SU-DHL-6 (cell line): ENCODE measurements at regions not wholly inside any gene's neighbourhood (a gene's known extent, or its start where the extent isn't known, plus 50 kb on each side); places are given as distances from the start of the nearest gene placed in this dataset.

ENCODE experiments used
- H2AFZ ChIP-seq: fragments of 200-600 bp; sonication (generic); 2 replicates; pipeline ENCODE4 v1.6.1; 2014; ENCODE audit warnings: low read depth, mild to moderate bottlenecking, moderate library complexity, mixed read lengths, antibody characterized with exemption, low read length; ENCODE audit not compliant: severe bottlenecking
- H3F3A ChIP-seq: fragments of 200-600 bp; shearing (Covaris generic); 2 replicates; pipeline ENCODE4 v1.6.0; 2016; ENCODE audit warnings: antibody characterized with exemption, mild to moderate bottlenecking; ENCODE audit not compliant: insufficient read depth
- H3K27ac ChIP-seq: fragments of 200-600 bp; sonication (generic); 2 replicates; pipeline ENCODE4 v1.5.1; 2016; ENCODE audit warnings: low read depth, mild to moderate bottlenecking, low read length, moderate library complexity, mixed read lengths
- H3K27me3 ChIP-seq: fragments of 200-600 bp; sonication (generic), shearing (Covaris generic); 2 replicates; pipeline ENCODE4 v1.6.0; 2014; ENCODE audit warnings: mild to moderate bottlenecking, low read length
- H3K36me3 ChIP-seq: fragments of 200-600 bp; sonication (generic); 2 replicates; pipeline ENCODE4 v1.6.1; 2014; ENCODE audit warnings: mild to moderate bottlenecking, low read length, mixed read lengths
- H3K4me2 ChIP-seq: fragments of 300-600, 200-600 bp; shearing (Covaris generic), sonication (generic); 2 replicates; pipeline ENCODE4 v1.6.0; 2014; ENCODE audit warnings: low read length, low read depth, mild to moderate bottlenecking; ENCODE audit not compliant: poor library complexity, severe bottlenecking
- H3K4me3 ChIP-seq: fragments of 200-600 bp; sonication (generic); 2 replicates; pipeline ENCODE4 v1.5.1; 2014; ENCODE audit warnings: antibody characterized with exemption, low read length, mild to moderate bottlenecking, mixed read lengths; ENCODE audit not compliant: insufficient read depth, poor library complexity, severe bottlenecking
- H3K79me2 ChIP-seq: fragments of 200-600 bp; sonication (generic); 2 replicates; pipeline ENCODE4 v1.6.1; 2014; ENCODE audit warnings: mild to moderate bottlenecking, low read length, moderate library complexity; ENCODE audit not compliant: insufficient read depth
- H3K9ac ChIP-seq: fragments of 200-600 bp; sonication (generic); 2 replicates; pipeline ENCODE4 v1.7.0; 2014; ENCODE audit warnings: mild to moderate bottlenecking, low read length
- H3K9me2 ChIP-seq: fragments of 200-600 bp; sonication (generic); replicated peaks from 2 replicates; pipeline ENCODE4 v1.6.1; 2014; ENCODE audit warnings: low read length; ENCODE audit not compliant: insufficient read depth
- H3K9me3 ChIP-seq: fragments of 200-600 bp; sonication (generic); 2 replicates; pipeline ENCODE4 v1.6.1; 2014; ENCODE audit warnings: low read length, mixed read lengths; ENCODE audit not compliant: insufficient read depth
- H4K20me1 ChIP-seq: fragments of 200-600 bp; sonication (generic); 2 replicates; pipeline ENCODE4 v1.6.1; 2014; ENCODE audit warnings: low read depth, mild to moderate bottlenecking, antibody characterized with exemption, low read length, moderate library complexity, mixed read lengths
- CTCF ChIP-seq: fragments of 200-600 bp; sonication (generic); IDR thresholded peaks from one replicate; pipeline ENCODE4 v1.5.1; 2017; ENCODE audit warnings: antibody characterized with exemption, mild to moderate bottlenecking, low read length, moderate library complexity; ENCODE audit not compliant: insufficient read depth, poor library complexity, severe bottlenecking
- EZH2phosphoT487 ChIP-seq: fragments of 200-600 bp; sonication (generic), shearing (Covaris generic); conservative IDR thresholded peaks from 2 replicates; pipeline ENCODE4 v1.6.1; 2018; ENCODE audit warnings: mild to moderate bottlenecking, antibody characterized with exemption, low read length, moderate library complexity, mixed read lengths

- no peak overlapping the region for H2AFZ ChIP-seq
These were observed 115.8 kb upstream of the ZNF678 start for GRCh38 chr1:227447531-227447990.

GRCh38 chr1:227445746-227446145, 117.6 kb upstream of the ZNF678 start:
- Histone ChIP-seq H3K36me3 (no peaks in the 10 kb centered on the region), H3K4me3 (no peak overlapping the region)

More at GRCh38 chr1:227447531-227447990, 115.8 kb upstream of the ZNF678 start:
- Histone ChIP-seq H3K9me2 (no peaks in the 10 kb centered on the region), H3K4me3 (no peak overlapping the region), H3K27me3 (no peaks in the 10 kb centered on the region), H3F3A (no peaks in the 10 kb centered on the region), H3K27ac (no peak overlapping the region), H3K9me3 (no peaks in the 10 kb centered on the region), H3K36me3 (no peaks in the 10 kb centered on the region), H3K9ac (no peak overlapping the region), H4K20me1 (no peaks in the 10 kb centered on the region), H3K79me2 (no peaks in the 10 kb centered on the region), H3K4me2 (no peak overlapping the region)
- TF ChIP-seq CTCF (no peak), EZH2phosphoT487 (no peak)

GRCh38 chr1:227445092-227445674, 118.2 kb upstream of the ZNF678 start:
- Histone ChIP-seq H3K4me3 (no peak overlapping the region), H3K27me3 (no peaks in the 10 kb centered on the region), H3K79me2 (no peaks in the 10 kb centered on the region), H4K20me1 (no peaks in the 10 kb centered on the region), H3K27ac (no peak overlapping the region), H3K9me3 (no peaks in the 10 kb centered on the region), H3K36me3 (no peaks in the 10 kb centered on the region), H2AFZ (no peak overlapping the region), H3K9me2 (no peaks in the 10 kb centered on the region), H3K4me2 (no peak overlapping the region), H3F3A (no peaks in the 10 kb centered on the region), H3K9ac (no peak overlapping the region)
- TF ChIP-seq CTCF (no peak), EZH2phosphoT487 (no peak)

More at GRCh38 chr1:227445746-227446145, 117.6 kb upstream of the ZNF678 start:
- Histone ChIP-seq H3K9me3 (no peaks in the 10 kb centered on the region), H3K9ac (no peak overlapping the region), H2AFZ (no peak overlapping the region), H3K27me3 (no peaks in the 10 kb centered on the region), H3F3A (no peaks in the 10 kb centered on the region), H3K27ac (no peak overlapping the region), H4K20me1 (no peaks in the 10 kb centered on the region), H3K79me2 (no peaks in the 10 kb centered on the region), H3K4me2 (no peak overlapping the region), H3K9me2 (no peaks in the 10 kb centered on the region)
- TF ChIP-seq EZH2phosphoT487 (no peak), CTCF (no peak)
